ENCODE measurements at regions not wholly inside any gene's neighbourhood (a gene's known extent, or its start where the extent isn't known, plus 50 kb on each side); places are given as distances from the start of the nearest gene placed in this dataset.

- Histone ChIP-seq H3K36me3 (ENCODE audit: insufficient read depth) (no peaks in the 10 kb centered on the region), H4K20me1 (replicated peaks; ENCODE audit: insufficient read depth) (no peaks in the 10 kb centered on the region), H2AFZ (no peak overlapping the region), H3K4me1 (ENCODE audit: insufficient read depth) (no peaks in the 10 kb centered on the region), H3F3A (replicated peaks; ENCODE audit: low read depth) (no peaks in the 10 kb centered on the region), H3K27me3 (ENCODE audit: insufficient read depth) (no peaks in the 10 kb centered on the region), H3K4me3 (no peak overlapping the region), H3K4me2 (no peak overlapping the region), H3K27ac (ENCODE audit: low read depth) (no peak overlapping the region), H3K79me2 (replicated peaks; ENCODE audit: insufficient read depth) (no peaks in the 10 kb centered on the region), H3K9me2 (ENCODE audit: insufficient read depth) (peaks cover 19% of the 10 kb centered on the region)
- DNase-seq (ENCODE audit: low spot score) (no peak), ATAC-seq (no peak)
- no peaks in the 10 kb centered on the region for H3K27me3 Mint-ChIP-seq (ENCODE audit: insufficient read depth, low read depth, poor library complexity)
- H3K4me3 Mint-ChIP-seq, result no peak overlapping the region
- no peaks in the 10 kb centered on the region for H3K9me3 Mint-ChIP-seq
- TF ChIP-seq CREB1 (CRISPR knock-in tag; IDR thresholded peaks at IDR 0.05; ENCODE audit: low read depth), result no peak
- TF ChIP-seq ZNF114 (CRISPR knock-in tag; IDR thresholded peaks at IDR 0.05), result no peak
- TF ChIP-seq ZNF462 (CRISPR knock-in tag; IDR thresholded peaks at IDR 0.05), result no peak
- TF ChIP-seq CTCF (conservative IDR thresholded peaks at IDR 0.05; ENCODE audit: low read depth in 2 of 2), result no peak
- TF ChIP-seq JUNB (IDR thresholded peaks at IDR 0.05; ENCODE audit: unreplicated experiment), result no peak
- no peak for TF ChIP-seq STAT1 (IDR thresholded peaks at IDR 0.05; ENCODE audit: unreplicated experiment)
- no peak for TF ChIP-seq ZNF331 (CRISPR knock-in tag; IDR thresholded peaks at IDR 0.05; ENCODE audit: low read depth)
- no peak for TF ChIP-seq POLR2AphosphoS5 (IDR thresholded peaks at IDR 0.05; ENCODE audit: low read depth)
- no peak for TF ChIP-seq REST (IDR thresholded peaks at IDR 0.05; ENCODE audit: unreplicated experiment)
- no peak for TF ChIP-seq EZH2 (IDR thresholded peaks at IDR 0.05; ENCODE audit: low read depth, unreplicated experiment)
- no peak for TF ChIP-seq ETS1 (IDR thresholded peaks at IDR 0.05)
- no peak for TF ChIP-seq NANOG (IDR thresholded peaks at IDR 0.05; ENCODE audit: borderline replicate concordance)
- no peaks in the 10 kb centered on the region for H3K36me3 Mint-ChIP-seq (ENCODE audit: low read depth)
- H3K27ac Mint-ChIP-seq, result no peak overlapping the region
- H3K4me1 Mint-ChIP-seq, result no peaks in the 10 kb centered on the region
Observed at GRCh38 chr18:55120896-55121295, 161.6 kb upstream of the CCDC68 start.
